ENCODE measurements at regions not wholly inside any gene's neighbourhood (a gene's known extent, or its start where the extent isn't known, plus 50 kb on each side); places are given as distances from the start of the nearest gene placed in this dataset.

DNA sequence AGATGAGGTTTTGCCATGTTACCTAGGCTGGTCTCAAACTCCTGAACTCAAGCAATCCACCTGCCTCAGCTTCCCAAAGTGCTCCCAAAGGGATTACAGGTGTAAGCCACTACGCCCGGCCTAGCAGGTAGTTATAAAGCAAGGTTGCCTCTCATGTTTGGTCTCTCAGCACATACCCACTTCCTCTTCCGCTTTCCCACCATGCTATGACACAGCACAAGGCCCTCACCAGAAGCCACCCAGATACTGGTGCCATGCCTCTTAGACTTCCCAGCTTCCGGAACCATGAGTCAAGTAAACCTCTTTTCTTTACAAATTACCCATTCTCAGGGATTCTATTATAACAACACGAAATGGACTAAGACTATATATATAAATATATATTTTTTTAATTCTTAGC, 143.6 kb downstream of the COPRS start:
- DNase-seq (ENCODE audit: low spot score), result no peak

GRCh38 chr17:31704483-31704882, 154.6 kb downstream of the COPRS start:
- DNase-seq (ENCODE audit: low spot score), result no peak

DNA sequence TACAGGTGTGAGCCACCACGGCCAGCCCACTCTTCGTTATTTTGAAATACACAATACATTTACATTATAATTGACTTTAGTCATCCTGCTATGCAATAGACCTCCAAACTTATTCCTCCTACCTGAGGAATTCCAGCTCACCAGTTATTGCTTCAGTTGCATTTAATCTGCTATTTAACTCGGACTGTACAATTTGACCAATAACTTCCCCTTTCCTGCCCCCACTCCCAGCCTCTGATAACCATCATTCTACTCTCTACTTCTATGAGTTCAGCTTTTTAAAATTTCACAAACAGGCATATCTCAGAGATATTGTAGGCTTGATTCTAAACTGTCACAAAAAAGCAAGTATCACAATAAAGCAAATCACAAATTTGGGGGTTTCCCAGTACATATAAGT, 157.0 kb downstream of the COPRS start:
- DNase-seq (ENCODE audit: low spot score), result no peak

GRCh38 chr17:31700973-31701372, 158.1 kb downstream of the COPRS start:
- no peak for DNase-seq (ENCODE audit: low spot score)

DNA sequence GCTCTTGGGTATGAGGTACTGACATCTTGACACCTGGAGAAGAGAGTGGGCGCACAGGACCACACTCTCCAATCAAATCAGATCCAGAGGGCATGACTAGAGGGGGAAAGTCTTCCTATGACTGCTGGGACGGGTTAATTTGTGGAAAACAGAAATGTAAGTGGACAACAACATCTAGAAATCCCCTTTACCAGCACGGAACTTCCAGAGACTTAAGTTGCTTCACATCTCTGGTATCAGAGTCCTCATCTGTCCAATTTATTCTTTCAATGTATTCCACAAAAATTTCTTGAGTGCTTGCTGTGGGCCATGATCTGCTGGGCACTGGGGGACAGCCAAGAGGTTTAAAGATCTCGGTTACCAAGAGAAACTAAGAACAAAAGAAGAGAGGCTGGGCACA, 159.2 kb downstream of the COPRS start:
- DNase-seq (ENCODE audit: low spot score), result no peak

- DNase-seq (ENCODE audit: low spot score), result no peak
Measured at GRCh38 chr17:31699281-31699680, 159.8 kb downstream of the COPRS start.

- DNase-seq (ENCODE audit: low spot score), result no peak
Measured at GRCh38 chr17:31698751-31699150, 160.3 kb downstream of the COPRS start.

- no peak for DNase-seq (ENCODE audit: low spot score)
Measured at GRCh38 chr17:31697838-31698237, 161.2 kb downstream of the COPRS start.

GRCh38 chr17:31696703-31697325, 162.2 kb downstream of the COPRS start:
- no peak for DNase-seq (ENCODE audit: low spot score)

DNA sequence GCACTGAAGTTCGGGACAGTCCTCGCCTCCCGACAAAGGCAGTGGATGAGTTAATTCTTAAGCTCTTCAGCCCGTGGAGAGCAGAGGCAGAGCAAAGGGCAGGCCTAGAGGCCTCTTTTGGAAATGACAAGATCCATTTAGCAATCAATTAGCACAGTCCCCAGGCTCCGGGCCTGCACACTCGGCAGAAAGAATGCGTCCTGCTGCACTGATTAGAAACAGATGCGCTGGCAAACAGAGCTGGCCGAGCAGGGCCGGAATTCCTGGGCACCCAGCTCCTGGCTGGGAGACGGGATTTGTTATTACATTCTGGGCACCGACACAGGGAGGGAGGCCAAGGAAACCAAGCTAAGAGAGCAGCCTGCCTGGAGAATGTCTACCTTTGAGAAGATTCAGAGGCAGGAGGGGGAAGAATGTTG, 162.9 kb downstream of the COPRS start:
- peak; percentile 83 for DNase-seq (ENCODE audit: low spot score)

- no peak for DNase-seq (ENCODE audit: low spot score)
Measured at GRCh38 chr17:31695456-31696090, 163.5 kb downstream of the COPRS start.

DNA sequence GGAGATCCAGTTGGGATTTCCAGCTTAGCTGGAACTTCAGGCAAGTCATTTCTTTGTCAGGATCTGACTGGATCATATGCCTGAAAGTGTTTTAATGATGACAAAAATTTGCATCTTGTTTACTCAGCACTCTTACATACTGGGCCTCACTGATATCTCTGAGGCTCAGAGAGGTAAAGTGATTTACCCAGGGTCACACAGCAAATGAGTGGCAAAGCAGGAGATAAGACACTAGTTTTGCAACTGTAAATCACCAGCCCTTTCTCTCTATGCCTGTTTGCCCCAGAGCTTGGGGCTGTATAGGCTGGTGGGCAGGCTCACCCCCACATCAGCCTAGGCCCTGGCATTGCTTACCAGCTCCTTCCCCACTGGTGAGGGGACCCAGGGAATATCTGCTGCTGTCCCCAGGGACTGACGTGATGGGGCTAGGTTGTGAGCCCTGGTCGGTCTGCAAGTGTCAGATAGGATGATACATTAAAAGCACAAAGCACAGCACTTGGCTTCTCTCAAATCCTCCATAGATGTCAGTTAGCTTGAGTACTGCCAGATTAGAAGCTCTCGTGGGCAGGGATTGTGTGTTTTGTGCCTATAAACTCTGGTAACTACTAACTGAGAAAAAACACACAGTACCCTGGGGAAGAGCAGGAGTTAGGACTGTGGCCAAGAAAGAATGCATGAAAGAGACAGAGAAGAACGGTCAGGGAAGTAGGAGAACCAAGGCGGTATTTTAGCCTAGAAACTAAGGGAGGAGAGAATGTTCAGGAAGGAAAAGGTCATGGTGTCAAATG, 165.4 kb downstream of the COPRS start:
- DNase-seq (ENCODE audit: low spot score), result no peak

DNA sequence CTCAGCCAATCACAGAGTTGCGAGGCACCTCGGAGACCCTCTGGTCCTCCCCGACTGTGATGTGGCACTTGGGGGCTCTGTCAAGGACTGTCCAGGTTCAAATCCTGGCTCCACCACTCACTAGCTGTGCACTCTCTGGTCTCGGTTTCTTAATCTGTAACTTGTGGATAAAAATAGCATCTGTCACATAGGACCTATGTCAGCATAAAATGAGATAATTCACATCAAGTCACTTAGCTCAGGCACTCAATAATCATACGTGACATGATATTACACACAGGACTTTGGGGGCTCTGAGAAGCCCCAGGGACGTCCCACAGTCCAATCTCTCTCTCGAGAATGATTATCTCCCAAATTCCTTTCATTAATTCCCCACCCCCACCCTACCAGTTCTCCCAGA, 166.4 kb downstream of the COPRS start:
- DNase-seq (ENCODE audit: low spot score), result no peak

GRCh38 chr17:31692027-31692426, 167.0 kb downstream of the COPRS start:
- no peak for DNase-seq (ENCODE audit: low spot score)

GRCh38 chr17:31691251-31691905, 167.7 kb downstream of the COPRS start:
- no peak for DNase-seq (ENCODE audit: low spot score)

- DNase-seq (ENCODE audit: low spot score), result peak; percentile 32
Measured at GRCh38 chr17:31690151-31690551, 168.9 kb downstream of the COPRS start.

GRCh38 chr17:31688701-31689100, 170.3 kb downstream of the COPRS start:
- peak; percentile 85 for DNase-seq (ENCODE audit: low spot score)

DNA sequence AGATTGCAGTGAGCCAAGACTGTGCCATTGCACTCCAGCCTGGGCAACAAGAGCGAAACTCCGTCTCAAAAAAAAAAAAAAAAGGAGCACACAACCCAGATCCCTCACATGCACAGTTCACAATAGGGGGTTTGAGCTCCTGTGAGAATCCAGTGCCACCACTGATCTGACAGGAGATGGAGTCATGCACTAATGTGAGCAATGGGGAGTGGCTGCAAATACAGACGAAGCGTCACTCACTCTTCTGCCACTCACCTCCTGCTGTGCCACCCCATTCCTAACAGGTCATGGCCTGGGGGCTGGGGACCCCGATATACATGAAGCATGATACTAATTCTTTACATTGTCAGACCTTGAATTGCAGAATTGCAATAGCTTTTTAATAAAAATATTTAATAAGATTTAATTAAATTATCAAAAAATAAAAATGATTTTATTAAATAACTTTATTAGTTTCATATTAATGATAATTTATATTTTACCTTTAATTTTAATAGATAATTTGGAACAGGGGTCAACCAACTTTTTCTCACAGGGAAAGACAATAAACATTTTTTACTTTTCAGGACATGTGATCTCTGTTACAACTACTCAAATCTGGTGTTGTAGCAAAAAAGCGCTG, 171.4 kb downstream of the COPRS start:
- DNase-seq (ENCODE audit: low spot score), result no peak

DNA sequence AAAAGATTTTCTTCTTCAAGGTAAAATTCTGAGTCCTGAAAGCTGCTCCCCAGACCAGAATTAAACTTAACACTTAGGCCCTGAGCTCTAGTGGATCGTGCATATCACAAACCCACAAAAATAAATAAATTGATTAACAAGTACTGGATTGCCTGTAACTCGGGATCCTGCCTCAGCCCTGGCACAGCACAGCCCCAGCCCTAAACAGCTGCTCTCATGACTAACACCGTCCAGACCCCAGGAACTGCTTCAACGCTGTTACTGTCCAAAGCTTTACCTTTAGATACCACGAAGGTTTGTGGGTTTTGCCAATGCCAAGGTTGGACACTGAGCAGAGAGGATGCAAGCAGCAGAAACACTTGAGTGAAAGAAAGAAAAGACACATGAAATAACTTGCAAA, 172.5 kb downstream of the COPRS start:
- no peak for DNase-seq (ENCODE audit: low spot score)

DNA sequence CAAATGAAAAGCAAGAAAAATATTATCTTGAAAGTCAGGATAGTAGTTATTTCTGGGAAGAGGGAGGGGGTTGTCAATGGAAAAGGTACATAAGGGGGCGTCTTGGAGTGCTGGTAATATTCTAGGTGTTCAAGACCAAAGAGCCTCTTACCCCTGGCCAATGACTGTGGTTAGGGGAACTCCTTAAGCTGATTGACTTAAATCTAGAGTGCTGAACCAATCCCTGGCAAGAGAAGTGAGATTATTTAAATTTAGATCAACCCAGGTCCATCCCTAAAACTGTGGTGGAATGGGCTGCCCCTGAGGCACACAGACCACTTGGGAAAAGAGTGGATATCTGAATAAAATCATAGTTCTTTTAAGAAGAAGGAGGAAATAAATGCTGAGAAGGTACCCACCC, 174.1 kb downstream of the COPRS start:
- no peak for DNase-seq (ENCODE audit: low spot score)

DNA sequence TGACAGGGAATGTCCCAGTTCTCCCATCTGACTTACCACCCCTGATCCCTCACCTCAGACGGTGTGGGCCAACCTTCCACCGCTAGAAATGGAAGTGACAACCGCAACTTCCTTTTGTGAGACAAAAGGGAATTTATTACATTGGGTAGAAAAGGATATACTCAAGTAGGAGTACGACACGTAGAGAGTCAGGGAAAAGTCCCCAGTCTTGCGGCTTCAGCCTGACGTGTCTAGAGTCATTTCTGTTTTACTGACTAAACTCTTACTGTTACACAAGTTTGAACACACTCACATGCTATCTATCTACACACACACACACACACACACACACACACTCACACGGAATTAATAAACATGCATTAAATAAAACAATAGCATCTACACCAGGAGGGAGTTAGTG, 178.9 kb downstream of the COPRS start:
- no peak for DNase-seq (ENCODE audit: low spot score)

- DNase-seq (ENCODE audit: low spot score), result no peak
Measured at GRCh38 chr17:31679667-31680066, 179.4 kb downstream of the COPRS start.

Data from A172 (cell line).